GM13976 (cell line): ENCODE measurements at regions not wholly inside any gene's neighbourhood (a gene's known extent, or its start where the extent isn't known, plus 50 kb on each side); places are given as distances from the start of the nearest gene placed in this dataset.
"Not testable (repeated sequence)": the region's sequence is repeated elsewhere in the genome, so short reads cannot be mapped to it uniquely, and the experiment has no call there.

ENCODE experiments used
- DNase-seq: peaks from one replicate; pipeline ENCODE4 v3.0.0; 2012; ENCODE audit warnings: low spot score
- in situ Hi-C: fragments of 300-500 bp; cut with MboI; formaldehyde crosslinking; loops from one replicate; pipeline ENCODE4 v1.12.0; 2022; ENCODE audit warnings: low sequenced_read_pairs, mixed read lengths, inconsistent platforms; ENCODE audit not compliant: unreplicated experiment
- TF ChIP-seq, protein P1 (sequence below): IDR thresholded peaks from 2 replicates; pipeline ENCODE4 v1.5.1; 2012; ENCODE audit warnings: borderline replicate concordance, mild to moderate bottlenecking; ENCODE audit not compliant: insufficient read depth; ENCODE audit errors: extremely low read depth, missing control alignments, control extremely low read depth

DNA sequence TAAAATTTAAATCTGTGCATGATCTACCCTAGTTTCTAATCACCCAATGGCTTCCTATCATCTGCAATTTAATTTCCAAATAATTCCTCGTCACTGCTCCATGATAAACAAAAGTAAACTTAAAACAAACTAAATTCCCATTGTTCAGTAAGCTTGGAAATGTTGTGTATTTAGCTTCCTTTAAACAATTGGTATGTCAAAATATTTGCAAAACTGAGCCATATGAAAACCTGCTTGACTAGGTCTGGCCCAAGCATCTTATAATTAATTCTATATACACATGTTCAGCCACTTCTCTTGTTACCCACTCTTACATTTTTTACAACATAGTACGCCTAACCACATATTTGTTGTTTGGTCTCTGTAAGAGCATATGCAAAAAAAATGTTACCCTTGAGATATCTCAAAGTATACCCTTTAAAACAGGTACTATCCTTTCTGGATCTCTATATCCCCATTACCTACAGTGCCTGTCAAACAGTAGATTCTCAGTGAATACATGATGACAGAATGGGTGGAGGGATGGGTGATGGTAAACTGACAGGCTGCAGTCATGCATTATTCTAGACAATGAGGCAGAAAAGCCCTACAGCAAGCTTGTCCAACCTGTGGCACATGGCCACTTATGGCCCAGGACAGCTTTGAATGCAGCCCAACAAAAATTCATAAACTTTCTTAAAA lies 1277.9 kb upstream of the TENM4 start:
- in situ Hi-C loops, result no loop called here
- DNase-seq, result no peak
- TF ChIP-seq, protein P1, sequence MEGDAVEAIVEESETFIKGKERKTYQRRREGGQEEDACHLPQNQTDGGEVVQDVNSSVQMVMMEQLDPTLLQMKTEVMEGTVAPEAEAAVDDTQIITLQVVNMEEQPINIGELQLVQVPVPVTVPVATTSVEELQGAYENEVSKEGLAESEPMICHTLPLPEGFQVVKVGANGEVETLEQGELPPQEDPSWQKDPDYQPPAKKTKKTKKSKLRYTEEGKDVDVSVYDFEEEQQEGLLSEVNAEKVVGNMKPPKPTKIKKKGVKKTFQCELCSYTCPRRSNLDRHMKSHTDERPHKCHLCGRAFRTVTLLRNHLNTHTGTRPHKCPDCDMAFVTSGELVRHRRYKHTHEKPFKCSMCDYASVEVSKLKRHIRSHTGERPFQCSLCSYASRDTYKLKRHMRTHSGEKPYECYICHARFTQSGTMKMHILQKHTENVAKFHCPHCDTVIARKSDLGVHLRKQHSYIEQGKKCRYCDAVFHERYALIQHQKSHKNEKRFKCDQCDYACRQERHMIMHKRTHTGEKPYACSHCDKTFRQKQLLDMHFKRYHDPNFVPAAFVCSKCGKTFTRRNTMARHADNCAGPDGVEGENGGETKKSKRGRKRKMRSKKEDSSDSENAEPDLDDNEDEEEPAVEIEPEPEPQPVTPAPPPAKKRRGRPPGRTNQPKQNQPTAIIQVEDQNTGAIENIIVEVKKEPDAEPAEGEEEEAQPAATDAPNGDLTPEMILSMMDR, result no peak

DNA sequence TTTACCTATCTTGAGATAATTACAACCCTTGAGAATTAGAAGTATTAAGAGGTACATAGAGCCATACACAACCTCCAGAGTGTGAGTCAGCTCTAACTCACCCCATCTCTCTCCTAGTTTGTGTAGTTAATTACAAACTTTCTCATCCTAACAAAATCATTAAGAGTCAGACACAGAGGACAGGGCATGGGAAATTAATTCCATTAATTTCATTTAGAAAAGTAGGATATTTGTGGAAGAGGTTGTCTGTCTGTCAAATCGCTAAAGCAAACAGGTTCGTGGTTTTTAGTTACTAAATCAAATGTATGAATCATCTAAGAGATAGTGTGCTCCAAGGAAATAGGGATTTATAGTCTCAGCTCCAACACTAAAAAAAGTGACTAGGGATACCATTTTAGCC lies 1261.4 kb upstream of the TENM4 start:
- in situ Hi-C loops, result no loop called here
- DNase-seq, result no peak
- TF ChIP-seq, protein P1, result no peak

DNA sequence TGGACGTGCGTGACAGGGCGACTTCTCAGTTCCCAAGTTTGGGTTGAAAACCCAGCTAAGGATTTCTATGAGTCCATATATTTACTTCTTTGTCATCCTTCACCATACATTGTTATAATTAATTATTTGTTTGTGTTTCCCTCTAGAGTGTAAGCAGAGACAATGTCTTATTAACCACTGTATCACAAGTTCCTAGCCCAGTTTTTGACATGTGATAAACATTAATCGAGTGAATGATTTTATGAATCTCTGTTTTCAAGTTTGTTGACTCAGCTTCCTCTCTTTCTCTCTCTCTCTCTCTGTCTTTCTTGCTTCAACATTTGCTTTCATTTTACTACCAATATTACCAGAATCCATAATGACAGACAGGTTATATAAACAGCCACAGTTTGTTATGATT lies 1259.6 kb upstream of the TENM4 start:
- TF ChIP-seq, protein P1, result no peak
- no peak for DNase-seq
- in situ Hi-C loops, result no loop called here

DNA sequence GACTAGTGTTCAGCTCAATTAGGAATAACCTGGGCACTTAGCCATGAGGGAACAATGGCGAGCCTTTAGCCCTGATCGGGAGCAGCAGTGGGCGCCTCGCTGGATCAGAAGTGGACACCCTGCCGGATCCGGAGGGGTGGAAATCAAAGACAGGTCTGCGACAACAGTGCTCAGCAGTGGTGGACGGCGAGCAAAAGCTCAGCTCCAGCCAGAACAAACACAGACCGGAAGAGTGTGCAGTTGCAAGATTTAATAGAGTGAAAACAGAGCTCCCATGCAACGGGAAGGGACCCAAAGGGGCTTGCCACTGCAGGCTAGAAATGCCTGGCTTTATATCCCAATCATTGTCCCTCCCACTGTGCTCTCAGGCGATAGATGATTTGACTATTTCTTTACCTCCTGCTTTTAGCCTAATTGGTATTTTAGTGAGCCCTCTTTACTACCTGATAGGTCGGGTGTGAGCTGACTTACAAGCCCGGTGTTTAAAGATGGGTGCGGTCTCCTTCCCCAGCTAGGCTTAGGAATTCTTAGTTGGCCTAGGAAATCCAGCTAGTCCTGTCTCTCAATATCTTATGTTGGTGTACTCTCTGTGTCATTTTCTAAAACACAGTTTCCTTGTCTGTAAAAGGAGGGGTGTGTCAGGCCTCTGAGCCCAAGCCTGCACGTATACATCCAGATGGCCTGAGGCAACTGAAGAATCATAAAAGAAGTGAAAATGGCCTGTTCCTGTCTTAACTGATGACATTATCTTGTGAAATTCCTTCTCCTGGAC lies 1258.8 kb upstream of the TENM4 start:
- DNase-seq, in situ Hi-C loops: not testable (repeated sequence)

DNA sequence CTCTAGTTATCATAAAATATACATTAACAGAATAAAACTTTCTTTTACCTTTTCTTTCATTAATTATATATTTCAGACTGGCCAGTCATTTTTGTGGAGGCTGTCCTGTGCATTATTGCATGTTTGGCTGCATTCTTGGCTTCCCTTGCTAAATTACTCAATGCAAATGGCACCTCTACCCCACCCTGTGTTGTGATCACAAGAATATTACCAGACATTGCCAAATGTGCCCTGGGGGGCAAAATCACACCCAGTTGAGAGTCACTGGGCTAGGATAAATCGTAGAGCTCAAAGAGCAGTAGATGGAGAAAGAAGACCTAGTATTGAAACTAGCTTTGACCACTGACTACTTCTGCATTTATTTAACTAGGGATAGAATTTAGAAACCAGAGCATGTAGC lies 1257.8 kb upstream of the TENM4 start:
- in situ Hi-C loops, result no loop called here
- TF ChIP-seq, protein P1, result no peak
- DNase-seq, result no peak

DNA sequence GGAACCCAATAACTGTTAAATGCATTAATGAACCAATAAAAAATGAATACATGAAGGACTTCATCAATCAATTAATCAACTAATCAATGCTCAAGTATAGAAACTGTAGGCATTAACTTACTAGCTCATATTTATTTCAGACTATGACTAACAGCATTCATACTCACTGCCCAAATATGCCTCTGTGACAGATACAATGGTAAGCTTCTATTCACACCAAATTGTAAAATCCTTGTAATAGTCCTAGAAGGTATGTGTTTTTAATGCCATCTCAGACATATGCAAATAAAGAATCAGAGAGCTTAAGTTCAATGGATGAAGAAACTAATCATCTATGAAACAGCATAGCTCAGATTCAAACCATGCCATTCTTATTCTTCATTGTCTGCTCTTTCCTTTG lies 1253.6 kb upstream of the TENM4 start:
- DNase-seq, result no peak
- in situ Hi-C loops, result no loop called here
- TF ChIP-seq, protein P1, result no peak

DNA sequence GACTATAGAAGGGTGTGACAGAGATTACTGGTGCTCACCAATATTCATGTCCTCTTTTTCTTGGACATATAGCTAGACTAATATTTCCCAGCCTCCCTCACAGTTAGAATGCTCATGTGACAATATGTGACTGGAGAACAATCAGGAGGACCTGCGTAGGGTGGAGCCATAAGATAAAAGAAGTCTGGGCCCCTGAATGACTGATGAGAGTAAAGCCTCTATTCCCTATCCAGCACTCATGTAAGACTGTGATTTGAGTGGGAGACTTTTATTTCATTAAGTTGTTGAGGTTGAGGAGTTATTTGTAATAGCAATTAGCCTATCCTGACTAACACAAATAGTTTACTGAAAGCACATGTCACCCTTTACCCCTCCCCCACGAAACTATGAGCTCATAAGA lies 1247.1 kb upstream of the TENM4 start:
- TF ChIP-seq, protein P1, result no peak
- DNase-seq, result no peak
- in situ Hi-C loops, result no loop called here
